Activated CD4-positive, alpha-beta T cell treated with anti-CD3 and anti-CD28 coated beads, Interleukin-2, amount 10 ng/mL, durations not matched to agents 24 days and 14 days (primary cell): ENCODE measurements at regions not wholly inside any gene's neighbourhood (a gene's known extent, or its start where the extent isn't known, plus 50 kb on each side); places are given as distances from the start of the nearest gene placed in this dataset.

Experiments used
- DNase-seq: peaks from one replicate; pipeline ENCODE4 v3.0.0; 2022
- H3K27ac Mint-ChIP-seq: one replicate; pipeline ENCODE4 v1.8.0; 2022; ENCODE audit warnings: mild to moderate bottlenecking, mixed read lengths
- H3K27me3 Mint-ChIP-seq: one replicate; pipeline ENCODE4 v1.8.0; 2022; ENCODE audit warnings: mixed read lengths
- H3K36me3 Mint-ChIP-seq: one replicate; pipeline ENCODE4 v1.8.0; 2022; ENCODE audit warnings: low read depth, mild to moderate bottlenecking, mixed read lengths
- H3K4me1 Mint-ChIP-seq: one replicate; pipeline ENCODE4 v1.8.0; 2021; ENCODE audit warnings: mixed read lengths
- H3K4me3 Mint-ChIP-seq: one replicate; pipeline ENCODE4 v1.8.0; 2022; ENCODE audit warnings: mild to moderate bottlenecking, moderate library complexity, mixed read lengths
- H3K9me3 Mint-ChIP-seq: one replicate; pipeline ENCODE4 v1.8.0; 2021; ENCODE audit warnings: mixed read lengths
- intact Hi-C: fragments of 100-400 bp; cut with micrococcal nuclease; formaldehyde crosslinking; loops from one replicate; pipeline ENCODE4 v1.15.1; 2023

GRCh38 chr5:165781738-165782137 lies 2276.3 kb downstream of the MAT2B start:
- Mint-ChIP-seq H3K9me3 (no peaks in the 10 kb centered on the region), H3K27me3 (no peaks in the 10 kb centered on the region), H3K36me3 (no peaks in the 10 kb centered on the region), H3K4me1 (no peaks in the 10 kb centered on the region), H3K4me3 (no peak overlapping the region), H3K27ac (no peak overlapping the region)
- intact Hi-C loops = no loop called here
- no peak for DNase-seq

GRCh38 chr5:165783024-165783423 lies 2277.6 kb downstream of the MAT2B start:
- H3K36me3 Mint-ChIP-seq = no peaks in the 10 kb centered on the region

GRCh38 chr5:165786073-165786472 lies 2280.7 kb downstream of the MAT2B start:
- no peak overlapping the region for H3K4me3 Mint-ChIP-seq
- H3K36me3 Mint-ChIP-seq = no peaks in the 10 kb centered on the region
- no peaks in the 10 kb centered on the region for H3K27me3 Mint-ChIP-seq
- no peaks in the 10 kb centered on the region for H3K9me3 Mint-ChIP-seq
- no peak overlapping the region for H3K27ac Mint-ChIP-seq
- DNase-seq = no peak
- intact Hi-C loops = no loop called here
- H3K4me1 Mint-ChIP-seq = no peaks in the 10 kb centered on the region

More at GRCh38 chr5:165783024-165783423, 2277.6 kb downstream of the MAT2B start:
- no peak overlapping the region for H3K27ac Mint-ChIP-seq
- H3K9me3 Mint-ChIP-seq = no peaks in the 10 kb centered on the region
- H3K4me3 Mint-ChIP-seq = no peak overlapping the region
- intact Hi-C loops = no loop called here
- no peak for DNase-seq
- no peaks in the 10 kb centered on the region for H3K27me3 Mint-ChIP-seq
- no peaks in the 10 kb centered on the region for H3K4me1 Mint-ChIP-seq

GRCh38 chr5:165795073-165795472 lies 2289.7 kb downstream of the MAT2B start:
- no peak for DNase-seq
- H3K36me3 Mint-ChIP-seq = no peaks in the 10 kb centered on the region
- no peaks in the 10 kb centered on the region for H3K4me1 Mint-ChIP-seq
- intact Hi-C loops = no loop called here
- no peaks in the 10 kb centered on the region for H3K27me3 Mint-ChIP-seq
- H3K27ac Mint-ChIP-seq = no peak overlapping the region
- no peaks in the 10 kb centered on the region for H3K9me3 Mint-ChIP-seq
- no peak overlapping the region for H3K4me3 Mint-ChIP-seq

GRCh38 chr5:165805756-165806155 lies 2300.3 kb downstream of the MAT2B start:
- H3K27me3 Mint-ChIP-seq = no peaks in the 10 kb centered on the region
- no peak for DNase-seq
- H3K27ac Mint-ChIP-seq = no peak overlapping the region
- no peaks in the 10 kb centered on the region for H3K9me3 Mint-ChIP-seq
- no peak overlapping the region for H3K4me3 Mint-ChIP-seq
- H3K4me1 Mint-ChIP-seq = no peaks in the 10 kb centered on the region
- no peaks in the 10 kb centered on the region for H3K36me3 Mint-ChIP-seq
- intact Hi-C loops = no loop called here

GRCh38 chr5:165808335-165808734 lies 2302.9 kb downstream of the MAT2B start:
- Mint-ChIP-seq H3K4me3 (no peak overlapping the region), H3K36me3 (no peaks in the 10 kb centered on the region), H3K9me3 (no peaks in the 10 kb centered on the region), H3K4me1 (no peaks in the 10 kb centered on the region), H3K27ac (no peak overlapping the region), H3K27me3 (no peaks in the 10 kb centered on the region)
- DNase-seq = no peak
- intact Hi-C loops = no loop called here

GRCh38 chr5:165809914-165810313 lies 2304.5 kb downstream of the MAT2B start:
- no peak overlapping the region for H3K4me3 Mint-ChIP-seq
- no peaks in the 10 kb centered on the region for H3K9me3 Mint-ChIP-seq
- no peak for DNase-seq
- H3K4me1 Mint-ChIP-seq = no peaks in the 10 kb centered on the region
- intact Hi-C loops = no loop called here
- H3K36me3 Mint-ChIP-seq = no peaks in the 10 kb centered on the region
- H3K27me3 Mint-ChIP-seq = no peaks in the 10 kb centered on the region
- no peak overlapping the region for H3K27ac Mint-ChIP-seq

- H3K27ac Mint-ChIP-seq = no peak overlapping the region
- no peaks in the 10 kb centered on the region for H3K36me3 Mint-ChIP-seq
- H3K4me1 Mint-ChIP-seq = no peaks in the 10 kb centered on the region
- H3K27me3 Mint-ChIP-seq = no peaks in the 10 kb centered on the region
- intact Hi-C loops = no loop called here
- no peaks in the 10 kb centered on the region for H3K9me3 Mint-ChIP-seq
- DNase-seq = no peak
- H3K4me3 Mint-ChIP-seq = no peak overlapping the region
These were observed 2324.1 kb downstream of the MAT2B start for GRCh38 chr5:165829504-165829903.

GRCh38 chr5:165834891-165835290 lies 2329.5 kb downstream of the MAT2B start:
- Mint-ChIP-seq H3K36me3 (no peaks in the 10 kb centered on the region), H3K27ac (no peak overlapping the region), H3K27me3 (no peaks in the 10 kb centered on the region), H3K4me1 (no peaks in the 10 kb centered on the region), H3K9me3 (peaks cover 7% of the 10 kb centered on the region), H3K4me3 (no peak overlapping the region)
- DNase-seq = no peak
- intact Hi-C loops = no loop called here

- Mint-ChIP-seq H3K27ac (no peak overlapping the region), H3K36me3 (no peaks in the 10 kb centered on the region), H3K4me1 (no peaks in the 10 kb centered on the region), H3K27me3 (no peaks in the 10 kb centered on the region), H3K4me3 (no peak overlapping the region), H3K9me3 (peaks cover 7% of the 10 kb centered on the region)
- intact Hi-C loops = no loop called here
- no peak for DNase-seq
These were observed 2330.6 kb downstream of the MAT2B start for GRCh38 chr5:165836046-165836445.

- H3K27me3 Mint-ChIP-seq = no peaks in the 10 kb centered on the region
- no peaks in the 10 kb centered on the region for H3K36me3 Mint-ChIP-seq
- H3K9me3 Mint-ChIP-seq = peaks cover 7% of the 10 kb centered on the region
- H3K27ac Mint-ChIP-seq = no peak overlapping the region
- H3K4me3 Mint-ChIP-seq = no peak overlapping the region
- H3K4me1 Mint-ChIP-seq = no peaks in the 10 kb centered on the region
- DNase-seq = no peak
- intact Hi-C loops = no loop called here
These were observed 2331.9 kb downstream of the MAT2B start for GRCh38 chr5:165837286-165837685.

GRCh38 chr5:165844571-165844970 lies 2339.2 kb downstream of the MAT2B start:
- Mint-ChIP-seq H3K36me3 (no peaks in the 10 kb centered on the region), H3K9me3 (peaks cover 2% of the 10 kb centered on the region), H3K4me1 (no peaks in the 10 kb centered on the region), H3K27me3 (no peaks in the 10 kb centered on the region), H3K27ac (no peak overlapping the region), H3K4me3 (no peak overlapping the region)
- intact Hi-C loops = no loop called here
- no peak for DNase-seq

- H3K36me3 Mint-ChIP-seq = no peaks in the 10 kb centered on the region
- H3K27ac Mint-ChIP-seq = no peak overlapping the region
- no peak overlapping the region for H3K4me3 Mint-ChIP-seq
- peaks cover 4% of the 10 kb centered on the region for H3K9me3 Mint-ChIP-seq
- H3K27me3 Mint-ChIP-seq = no peaks in the 10 kb centered on the region
- DNase-seq = no peak
- no peaks in the 10 kb centered on the region for H3K4me1 Mint-ChIP-seq
- intact Hi-C loops = no loop called here
These were observed 2352.7 kb downstream of the MAT2B start for GRCh38 chr5:165858118-165858517.

- DNase-seq = no peak
- Mint-ChIP-seq H3K27me3 (no peaks in the 10 kb centered on the region), H3K36me3 (no peaks in the 10 kb centered on the region), H3K4me3 (no peak overlapping the region), H3K27ac (no peak overlapping the region), H3K4me1 (no peaks in the 10 kb centered on the region), H3K9me3 (no peaks in the 10 kb centered on the region)
- intact Hi-C loops = no loop called here
These were observed 2353.8 kb downstream of the MAT2B start for GRCh38 chr5:165859251-165859650.

GRCh38 chr5:165863239-165863638 lies 2357.8 kb downstream of the MAT2B start:
- no peak for DNase-seq
- H3K9me3 Mint-ChIP-seq = no peaks in the 10 kb centered on the region
- intact Hi-C loops = no loop called here
- H3K36me3 Mint-ChIP-seq = no peaks in the 10 kb centered on the region
- H3K4me1 Mint-ChIP-seq = no peaks in the 10 kb centered on the region
- no peak overlapping the region for H3K27ac Mint-ChIP-seq
- no peak overlapping the region for H3K4me3 Mint-ChIP-seq
- no peaks in the 10 kb centered on the region for H3K27me3 Mint-ChIP-seq
